ENCODE measurements at regions not wholly inside any gene's neighbourhood (a gene's known extent, or its start where the extent isn't known, plus 50 kb on each side); places are given as distances from the start of the nearest gene placed in this dataset.

DNA sequence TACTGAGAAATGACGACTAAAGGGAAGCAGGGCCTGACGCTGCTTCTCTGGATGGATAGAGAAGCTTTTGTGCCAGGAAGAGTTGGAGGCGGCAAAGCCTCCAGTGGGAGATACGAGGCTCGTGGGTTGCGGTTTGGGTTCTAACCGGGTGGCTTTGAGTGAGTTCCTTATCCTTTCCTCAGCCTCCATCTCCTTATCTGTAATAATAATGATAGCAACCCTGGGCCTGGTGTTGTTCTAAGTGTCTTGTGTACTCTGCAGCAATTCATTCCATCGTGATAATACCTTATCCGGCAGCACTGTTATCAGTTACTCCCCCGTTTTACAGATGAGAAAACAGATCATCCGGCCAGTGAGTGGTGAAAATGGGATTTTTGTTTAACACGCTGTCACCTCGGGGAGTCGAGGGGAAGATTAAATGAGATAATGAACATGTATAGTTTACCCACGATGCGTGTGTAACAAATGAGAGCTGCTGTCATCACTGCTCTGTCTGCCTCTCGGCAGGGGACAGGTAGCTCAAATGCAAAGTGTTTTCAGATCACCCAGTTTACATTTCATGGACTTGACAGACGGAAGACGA, 52.0 kb upstream of the LHX1 start:
- TF ChIP-seq ELF4 (IDR thresholded peaks at IDR 0.05) (no peak), SP1 (IDR thresholded peaks at IDR 0.05) (no peak), SUZ12 (IDR thresholded peaks at IDR 0.05) (no peak), NFRKB (IDR thresholded peaks at IDR 0.05) (no peak), CTBP1 (IDR thresholded peaks at IDR 0.05; ENCODE audit: borderline replicate concordance) (no peak), L3MBTL2 (conservative IDR thresholded peaks at IDR 0.05) (no peak), TARDBP (IDR thresholded peaks at IDR 0.05) (no peak), ZNF384 (IDR thresholded peaks at IDR 0.05) (no peak), BHLHE40 (IDR thresholded peaks at IDR 0.05; ENCODE audit: borderline replicate concordance) (no peak), FOXA1 (IDR thresholded peaks at IDR 0.05) (no peak), FOXM1 (IDR thresholded peaks at IDR 0.05; ENCODE audit: borderline replicate concordance) (no peak), FOXK2 (IDR thresholded peaks at IDR 0.05) (no peak)
- TF ChIP-seq, protein P1, sequence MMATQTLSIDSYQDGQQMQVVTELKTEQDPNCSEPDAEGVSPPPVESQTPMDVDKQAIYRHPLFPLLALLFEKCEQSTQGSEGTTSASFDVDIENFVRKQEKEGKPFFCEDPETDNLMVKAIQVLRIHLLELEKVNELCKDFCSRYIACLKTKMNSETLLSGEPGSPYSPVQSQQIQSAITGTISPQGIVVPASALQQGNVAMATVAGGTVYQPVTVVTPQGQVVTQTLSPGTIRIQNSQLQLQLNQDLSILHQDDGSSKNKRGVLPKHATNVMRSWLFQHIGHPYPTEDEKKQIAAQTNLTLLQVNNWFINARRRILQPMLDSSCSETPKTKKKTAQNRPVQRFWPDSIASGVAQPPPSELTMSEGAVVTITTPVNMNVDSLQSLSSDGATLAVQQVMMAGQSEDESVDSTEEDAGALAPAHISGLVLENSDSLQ (IDR thresholded peaks at IDR 0.05), result no peak

All from HEK293T (cell line).